HEK293 (cell line): ENCODE measurements at regions not wholly inside any gene's neighbourhood (a gene's known extent, or its start where the extent isn't known, plus 50 kb on each side); places are given as distances from the start of the nearest gene placed in this dataset.

Experiments
- CTCF ChIA-PET: fragments of 350-600 bp; formaldehyde crosslinking; extraction: SDS; loops from one replicate; lab custom pipeline; 2021; ENCODE audit warnings: antibody characterized with exemption; lab: Yijun Ruan, JAX
- POLR2A ChIA-PET: fragments of 300-600 bp; formaldehyde crosslinking; extraction: SDS; loops from one replicate; lab custom pipeline; 2020; ENCODE audit warnings: antibody characterized with exemption, inconsistent platforms; lab: Yijun Ruan, JAX
- H3K27ac ChIP-seq: fragments of 200-500 bp; sonication (Bioruptor generic); 2 replicates; pipeline ENCODE4 v1.5.1; 2014; ENCODE audit warnings: low read depth, low read length, control low read depth, inconsistent platforms; ENCODE audit errors: extremely low read depth
- H3K36me3 ChIP-seq, 2 experiments: fragments of 200-500 bp in 1 of 2; sonication (Bioruptor generic) in 1 of 2; 1 replicate in 1 of 2; 2 replicates in 1 of 2; pipeline ENCODE4 v1.5.1; 2014 to 2017; ENCODE audit warnings: inconsistent platforms in 2 of 2, low read length in 2 of 2; ENCODE audit not compliant: control insufficient read depth in 2 of 2, insufficient read depth in 1 of 2
- H3K4me1 ChIP-seq: fragments of 200-500 bp; sonication (Bioruptor generic); 2 replicates; pipeline ENCODE4 v1.5.1; 2014; ENCODE audit warnings: mild to moderate bottlenecking, low read length, inconsistent platforms; ENCODE audit not compliant: control insufficient read depth, insufficient read depth
- H3K4me3 ChIP-seq: 2 replicates; pipeline ENCODE4 v1.5.1; 2011; ENCODE audit warnings: low read depth, mild to moderate bottlenecking, control low read depth, low read length, moderate library complexity
- H3K9me3 ChIP-seq: fragments of 200-500 bp; sonication (Bioruptor generic); 2 replicates; pipeline ENCODE4 v1.5.1; 2014; ENCODE audit warnings: low read depth, low read length, inconsistent platforms; ENCODE audit not compliant: control insufficient read depth, insufficient read depth
- KLF7 ChIP-seq: fragments of 450-650 bp; formaldehyde crosslinking; IDR thresholded peaks from 2 replicates; pipeline ENCODE4 v1.5.1; 2016; ENCODE audit warnings: missing biosample characterization, missing genetic modification characterization, borderline replicate concordance
- MYNN ChIP-seq: fragments of 450-650 bp; formaldehyde crosslinking; IDR thresholded peaks from 2 replicates; pipeline ENCODE4 v1.5.1; 2016; ENCODE audit warnings: missing biosample characterization, missing genetic modification characterization, borderline replicate concordance
- PRDM1 ChIP-seq: fragments of 450-650 bp; formaldehyde crosslinking; IDR thresholded peaks from 2 replicates; pipeline ENCODE4; 2016; ENCODE audit warnings: missing biosample characterization, missing genetic modification characterization
- SETDB1 ChIP-seq: IDR thresholded peaks from one replicate; pipeline ENCODE4 v1.6.1; 2017; ENCODE audit warnings: mild to moderate bottlenecking, low read length, moderate library complexity, mixed read lengths; ENCODE audit not compliant: insufficient read length
- WT1 ChIP-seq: fragments of 450-650 bp; formaldehyde crosslinking; IDR thresholded peaks from 2 replicates; pipeline ENCODE4 v1.5.1; 2016; ENCODE audit warnings: missing biosample characterization, missing genetic modification characterization
- ZBTB17 ChIP-seq: fragments of 450-650 bp; formaldehyde crosslinking; IDR thresholded peaks from 2 replicates; pipeline ENCODE4 v1.5.1; 2016; ENCODE audit warnings: missing biosample characterization, missing genetic modification characterization
- ZFP69B ChIP-seq: fragments of 450-650 bp; formaldehyde crosslinking; IDR thresholded peaks from 2 replicates; pipeline ENCODE4 v1.5.1; 2016; ENCODE audit warnings: missing biosample characterization, missing genetic modification characterization
- ZNF112 ChIP-seq: fragments of 450-650 bp; formaldehyde crosslinking; IDR thresholded peaks from 2 replicates; pipeline ENCODE4 v1.5.0; 2017; ENCODE audit warnings: missing biosample characterization, missing genetic modification characterization
- ZNF184 ChIP-seq: fragments of 450-650 bp; IDR thresholded peaks from 2 replicates; pipeline ENCODE4 v1.5.1; 2018; ENCODE audit warnings: missing biosample characterization, mild to moderate bottlenecking, missing genetic modification characterization
- ZNF202 ChIP-seq: fragments of 450-650 bp; formaldehyde crosslinking; IDR thresholded peaks from 2 replicates; pipeline ENCODE4 v1.5.1; 2016; ENCODE audit warnings: missing biosample characterization, missing genetic modification characterization, borderline replicate concordance
- ZNF266 ChIP-seq: fragments of 450-650 bp; formaldehyde crosslinking; IDR thresholded peaks from 2 replicates; pipeline ENCODE4 v1.5.1; 2016; ENCODE audit warnings: missing biosample characterization, missing genetic modification characterization, low read depth
- ZNF48 ChIP-seq: fragments of 450-650 bp; formaldehyde crosslinking; IDR thresholded peaks from 2 replicates; pipeline ENCODE4 v1.5.1; 2016; ENCODE audit warnings: missing biosample characterization, missing genetic modification characterization
- ZNF501 ChIP-seq: fragments of 450-650 bp; formaldehyde crosslinking; IDR thresholded peaks from 2 replicates; pipeline ENCODE4 v1.5.1; 2016; ENCODE audit warnings: missing biosample characterization, missing genetic modification characterization
- ZNF561 ChIP-seq: fragments of 450-650 bp; IDR thresholded peaks from 2 replicates; pipeline ENCODE4 v1.5.1; 2018; ENCODE audit warnings: missing biosample characterization, missing genetic modification characterization, borderline replicate concordance
- ZNF623 ChIP-seq: fragments of 450-650 bp; formaldehyde crosslinking; IDR thresholded peaks from 2 replicates; pipeline ENCODE4 v1.5.1; 2016; ENCODE audit warnings: missing biosample characterization, missing genetic modification characterization
- ZNF624 ChIP-seq: fragments of 450-650 bp; formaldehyde crosslinking; IDR thresholded peaks from 2 replicates; pipeline ENCODE4 v1.5.1; 2017; ENCODE audit warnings: missing biosample characterization, missing genetic modification characterization
- ZNF660 ChIP-seq: fragments of 450-650 bp; IDR thresholded peaks from 2 replicates; pipeline ENCODE4 v1.5.1; 2018; ENCODE audit warnings: missing biosample characterization, mild to moderate bottlenecking, missing genetic modification characterization
- ZNF776 ChIP-seq: fragments of 450-650 bp; formaldehyde crosslinking; IDR thresholded peaks from 2 replicates; pipeline ENCODE4 v1.5.0; 2017; ENCODE audit warnings: missing biosample characterization, missing genetic modification characterization, borderline replicate concordance
- ZNF777 ChIP-seq: fragments of 450-650 bp; formaldehyde crosslinking; IDR thresholded peaks from 2 replicates; pipeline ENCODE4 v1.5.1; 2017; ENCODE audit warnings: missing biosample characterization, missing genetic modification characterization, borderline replicate concordance
- TF ChIP-seq, protein P1 (sequence below): fragments of 450-650 bp; formaldehyde crosslinking; IDR thresholded peaks from 2 replicates; pipeline ENCODE4 v1.5.1; 2016; ENCODE audit warnings: missing biosample characterization, missing genetic modification characterization, low read depth
- TF ChIP-seq, protein P2 (sequence below): fragments of 450-650 bp; formaldehyde crosslinking; IDR thresholded peaks from 2 replicates; pipeline ENCODE4 v1.5.1; 2016; ENCODE audit warnings: missing biosample characterization, missing genetic modification characterization
- TF ChIP-seq, protein P3 (sequence below): fragments of 450-650 bp; formaldehyde crosslinking; IDR thresholded peaks from 2 replicates; pipeline ENCODE4 v1.5.1; 2016; ENCODE audit warnings: missing biosample characterization, missing genetic modification characterization
- TF ChIP-seq, protein P4 (sequence below): fragments of 450-650 bp; formaldehyde crosslinking; IDR thresholded peaks from 2 replicates; pipeline ENCODE4 v1.5.1; 2017; ENCODE audit warnings: missing biosample characterization, missing genetic modification characterization
- TF ChIP-seq, protein P5 (sequence below): fragments of 450-650 bp; formaldehyde crosslinking; IDR thresholded peaks from 2 replicates; pipeline ENCODE4 v1.5.1; 2016; ENCODE audit warnings: missing biosample characterization, missing genetic modification characterization

DNA sequence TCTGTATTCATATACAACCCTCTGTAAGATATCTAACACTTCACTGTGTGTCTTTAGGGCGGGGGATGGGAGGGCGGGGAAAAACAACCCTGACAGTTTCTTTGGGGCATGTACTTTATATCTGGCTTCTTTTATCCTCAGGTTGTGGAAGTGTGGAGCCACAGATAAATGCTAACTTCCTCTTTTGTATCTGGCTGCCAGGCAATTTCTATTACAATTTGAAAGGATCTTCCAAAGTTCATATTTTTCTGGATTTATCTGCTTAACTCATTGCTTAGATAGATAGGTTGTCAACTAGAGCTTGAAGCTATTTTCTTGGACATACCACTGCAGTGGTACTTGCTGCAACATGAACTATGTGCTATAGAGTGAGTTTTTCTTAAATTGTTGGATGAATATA lies 393.0 kb downstream of the LMO7 start (continued):
- TF ChIP-seq, protein P1, sequence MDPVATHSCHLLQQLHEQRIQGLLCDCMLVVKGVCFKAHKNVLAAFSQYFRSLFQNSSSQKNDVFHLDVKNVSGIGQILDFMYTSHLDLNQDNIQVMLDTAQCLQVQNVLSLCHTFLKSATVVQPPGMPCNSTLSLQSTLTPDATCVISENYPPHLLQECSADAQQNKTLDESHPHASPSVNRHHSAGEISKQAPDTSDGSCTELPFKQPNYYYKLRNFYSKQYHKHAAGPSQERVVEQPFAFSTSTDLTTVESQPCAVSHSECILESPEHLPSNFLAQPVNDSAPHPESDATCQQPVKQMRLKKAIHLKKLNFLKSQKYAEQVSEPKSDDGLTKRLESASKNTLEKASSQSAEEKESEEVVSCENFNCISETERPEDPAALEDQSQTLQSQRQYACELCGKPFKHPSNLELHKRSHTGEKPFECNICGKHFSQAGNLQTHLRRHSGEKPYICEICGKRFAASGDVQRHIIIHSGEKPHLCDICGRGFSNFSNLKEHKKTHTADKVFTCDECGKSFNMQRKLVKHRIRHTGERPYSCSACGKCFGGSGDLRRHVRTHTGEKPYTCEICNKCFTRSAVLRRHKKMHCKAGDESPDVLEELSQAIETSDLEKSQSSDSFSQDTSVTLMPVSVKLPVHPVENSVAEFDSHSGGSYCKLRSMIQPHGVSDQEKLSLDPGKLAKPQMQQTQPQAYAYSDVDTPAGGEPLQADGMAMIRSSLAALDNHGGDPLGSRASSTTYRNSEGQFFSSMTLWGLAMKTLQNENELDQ (tag by site-specific recombination) = no peak

DNA sequence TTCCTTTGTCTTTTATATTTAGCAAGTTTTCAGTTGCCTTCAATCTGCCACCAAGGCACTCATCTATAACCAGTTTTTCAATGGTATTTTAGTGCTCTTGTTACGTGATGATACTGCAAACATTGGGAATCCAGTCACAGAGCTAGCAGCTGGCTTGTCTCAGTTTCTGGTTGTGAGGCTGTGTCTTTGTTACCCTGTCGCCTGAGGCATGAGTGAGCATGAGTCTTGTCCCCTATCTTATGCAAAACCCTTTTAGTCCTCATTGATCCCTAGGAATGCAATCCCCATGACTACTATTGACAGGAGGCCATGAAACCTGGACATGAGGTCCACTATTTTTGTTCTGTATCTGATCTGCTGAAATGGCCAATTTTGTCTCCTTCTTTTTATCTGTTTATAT lies 391.0 kb downstream of the LMO7 start:
- Histone ChIP-seq H3K36me3 (no peaks in the 10 kb centered on the region), H3K27ac (no peak overlapping the region), H3K4me3 (no peak overlapping the region), H3K9me3 (no peaks in the 10 kb centered on the region), H3K4me1 (no peaks in the 10 kb centered on the region)
- POLR2A ChIA-PET = no interaction called here
- TF ChIP-seq ZNF624 (tag by site-specific recombination) = no peak
- TF ChIP-seq, protein P2, sequence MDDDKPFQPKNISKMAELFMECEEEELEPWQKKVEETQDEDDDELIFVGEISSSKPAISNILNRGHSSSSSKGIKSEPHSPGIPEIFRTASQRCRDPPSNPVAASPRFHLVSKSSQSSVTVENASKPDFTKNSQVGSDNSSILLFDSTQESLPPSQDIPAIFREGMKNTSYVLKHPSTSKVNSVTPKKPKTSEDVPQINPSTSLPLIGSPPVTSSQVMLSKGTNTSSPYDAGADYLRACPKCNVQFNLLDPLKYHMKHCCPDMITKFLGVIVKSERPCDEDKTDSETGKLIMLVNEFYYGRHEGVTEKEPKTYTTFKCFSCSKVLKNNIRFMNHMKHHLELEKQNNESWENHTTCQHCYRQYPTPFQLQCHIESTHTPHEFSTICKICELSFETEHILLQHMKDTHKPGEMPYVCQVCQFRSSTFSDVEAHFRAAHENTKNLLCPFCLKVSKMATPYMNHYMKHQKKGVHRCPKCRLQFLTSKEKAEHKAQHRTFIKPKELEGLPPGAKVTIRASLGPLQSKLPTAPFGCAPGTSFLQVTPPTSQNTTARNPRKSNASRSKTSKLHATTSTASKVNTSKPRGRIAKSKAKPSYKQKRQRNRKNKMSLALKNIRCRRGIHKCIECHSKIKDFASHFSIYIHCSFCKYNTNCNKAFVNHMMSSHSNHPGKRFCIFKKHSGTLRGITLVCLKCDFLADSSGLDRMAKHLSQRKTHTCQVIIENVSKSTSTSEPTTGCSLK (tag by site-specific recombination) = no peak
- no peak for TF ChIP-seq ZNF660 (tag by site-specific recombination)
- no peak for TF ChIP-seq ZNF501
- TF ChIP-seq ZNF623 (tag by site-specific recombination) = no peak
- no peak for TF ChIP-seq WT1
- no peak for TF ChIP-seq ZNF202
- TF ChIP-seq SETDB1 = no peak
- TF ChIP-seq ZNF266 = no peak
- TF ChIP-seq ZNF561 (tag by site-specific recombination) = no peak
- TF ChIP-seq ZNF48 = no peak
- CTCF ChIA-PET = no interaction called here

DNA sequence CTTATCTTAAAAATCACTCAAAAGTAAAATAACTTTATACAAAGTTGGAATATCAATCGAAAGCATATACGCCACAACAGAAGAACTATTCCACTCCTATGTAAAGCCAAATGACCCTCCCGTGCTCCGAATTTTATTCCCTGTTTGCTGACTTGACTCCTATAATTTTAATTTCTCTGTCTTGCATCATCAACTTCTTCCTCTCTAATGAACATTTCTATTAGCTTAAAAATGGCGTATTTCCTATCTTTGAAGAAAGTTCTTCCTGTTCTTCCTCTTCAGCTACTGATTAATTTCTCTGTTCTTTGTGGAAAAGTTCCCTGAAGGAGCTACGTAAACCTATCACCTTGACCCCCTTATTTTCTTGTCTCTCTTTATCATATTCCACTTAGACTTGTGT lies 389.3 kb downstream of the LMO7 start:
- ChIA-PET CTCF (interaction anchor here (0.6 kb wide), 1 partner anchor 341 kb away, joined by 3 read pairs; no protein-coding TSS in a partner anchor), POLR2A (no interaction called here)
- TF ChIP-seq MYNN = no peak
- TF ChIP-seq, protein P3, sequence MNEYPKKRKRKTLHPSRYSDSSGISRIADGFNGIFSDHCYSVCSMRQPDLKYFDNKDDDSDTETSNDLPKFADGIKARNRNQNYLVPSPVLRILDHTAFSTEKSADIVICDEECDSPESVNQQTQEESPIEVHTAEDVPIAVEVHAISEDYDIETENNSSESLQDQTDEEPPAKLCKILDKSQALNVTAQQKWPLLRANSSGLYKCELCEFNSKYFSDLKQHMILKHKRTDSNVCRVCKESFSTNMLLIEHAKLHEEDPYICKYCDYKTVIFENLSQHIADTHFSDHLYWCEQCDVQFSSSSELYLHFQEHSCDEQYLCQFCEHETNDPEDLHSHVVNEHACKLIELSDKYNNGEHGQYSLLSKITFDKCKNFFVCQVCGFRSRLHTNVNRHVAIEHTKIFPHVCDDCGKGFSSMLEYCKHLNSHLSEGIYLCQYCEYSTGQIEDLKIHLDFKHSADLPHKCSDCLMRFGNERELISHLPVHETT = no peak
- Histone ChIP-seq H3K4me3 (no peak overlapping the region), H3K4me1 (no peaks in the 10 kb centered on the region), H3K9me3 (no peaks in the 10 kb centered on the region), H3K27ac (no peak overlapping the region), H3K36me3 (no peaks in the 10 kb centered on the region)

DNA sequence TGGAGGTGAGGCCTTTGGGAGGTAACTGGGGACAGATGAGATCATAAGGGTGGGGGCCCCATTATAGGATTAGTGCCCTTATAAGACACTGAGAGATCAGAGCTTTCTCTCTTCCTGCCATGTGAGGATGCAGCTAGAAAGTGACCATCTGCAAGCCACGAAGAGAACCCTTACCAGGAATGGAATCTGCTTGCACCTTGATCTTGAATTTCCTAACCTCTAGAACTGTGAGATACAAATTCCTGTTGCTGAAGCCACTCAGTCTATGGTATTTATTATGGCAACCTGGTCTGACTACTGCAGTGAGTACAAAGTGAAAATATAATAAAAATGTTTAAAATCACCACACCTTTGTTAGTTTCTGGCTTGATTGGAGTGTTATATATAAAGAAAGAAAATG lies 388.0 kb downstream of the LMO7 start:
- ChIA-PET POLR2A (no interaction called here), CTCF (interaction anchor here (1.8 kb wide), 1 partner anchor 148 kb away, joined by 8 read pairs; no protein-coding TSS in a partner anchor)
- Histone ChIP-seq H3K4me1 (no peaks in the 10 kb centered on the region), H3K27ac (no peak overlapping the region), H3K36me3 (no peaks in the 10 kb centered on the region), H3K9me3 (no peaks in the 10 kb centered on the region), H3K4me3 (no peak overlapping the region)
- no peak for TF ChIP-seq ZNF776 (tag by site-specific recombination)
- TF ChIP-seq PRDM1 (tag by site-specific recombination) = no peak
- TF ChIP-seq ZNF777 = no peak
- TF ChIP-seq ZNF112 (tag by site-specific recombination) = no peak
- TF ChIP-seq KLF7 = no peak
- no peak for TF ChIP-seq ZFP69B (tag by site-specific recombination)
- TF ChIP-seq, protein P4, sequence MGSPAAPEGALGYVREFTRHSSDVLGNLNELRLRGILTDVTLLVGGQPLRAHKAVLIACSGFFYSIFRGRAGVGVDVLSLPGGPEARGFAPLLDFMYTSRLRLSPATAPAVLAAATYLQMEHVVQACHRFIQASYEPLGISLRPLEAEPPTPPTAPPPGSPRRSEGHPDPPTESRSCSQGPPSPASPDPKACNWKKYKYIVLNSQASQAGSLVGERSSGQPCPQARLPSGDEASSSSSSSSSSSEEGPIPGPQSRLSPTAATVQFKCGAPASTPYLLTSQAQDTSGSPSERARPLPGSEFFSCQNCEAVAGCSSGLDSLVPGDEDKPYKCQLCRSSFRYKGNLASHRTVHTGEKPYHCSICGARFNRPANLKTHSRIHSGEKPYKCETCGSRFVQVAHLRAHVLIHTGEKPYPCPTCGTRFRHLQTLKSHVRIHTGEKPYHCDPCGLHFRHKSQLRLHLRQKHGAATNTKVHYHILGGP (tag by site-specific recombination) = no peak
- TF ChIP-seq ZNF184 (tag by site-specific recombination) = no peak
- TF ChIP-seq, protein P5, sequence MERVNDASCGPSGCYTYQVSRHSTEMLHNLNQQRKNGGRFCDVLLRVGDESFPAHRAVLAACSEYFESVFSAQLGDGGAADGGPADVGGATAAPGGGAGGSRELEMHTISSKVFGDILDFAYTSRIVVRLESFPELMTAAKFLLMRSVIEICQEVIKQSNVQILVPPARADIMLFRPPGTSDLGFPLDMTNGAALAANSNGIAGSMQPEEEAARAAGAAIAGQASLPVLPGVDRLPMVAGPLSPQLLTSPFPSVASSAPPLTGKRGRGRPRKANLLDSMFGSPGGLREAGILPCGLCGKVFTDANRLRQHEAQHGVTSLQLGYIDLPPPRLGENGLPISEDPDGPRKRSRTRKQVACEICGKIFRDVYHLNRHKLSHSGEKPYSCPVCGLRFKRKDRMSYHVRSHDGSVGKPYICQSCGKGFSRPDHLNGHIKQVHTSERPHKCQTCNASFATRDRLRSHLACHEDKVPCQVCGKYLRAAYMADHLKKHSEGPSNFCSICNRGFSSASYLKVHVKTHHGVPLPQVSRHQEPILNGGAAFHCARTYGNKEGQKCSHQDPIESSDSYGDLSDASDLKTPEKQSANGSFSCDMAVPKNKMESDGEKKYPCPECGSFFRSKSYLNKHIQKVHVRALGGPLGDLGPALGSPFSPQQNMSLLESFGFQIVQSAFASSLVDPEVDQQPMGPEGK (tag by site-specific recombination) = no peak
- no peak for TF ChIP-seq ZBTB17 (tag by site-specific recombination)
